ENCODE measurements at regions not wholly inside any gene's neighbourhood (a gene's known extent, or its start where the extent isn't known, plus 50 kb on each side); places are given as distances from the start of the nearest gene placed in this dataset.

GRCh38 chr12:83559650-83560049 is 872.9 kb downstream of the TMTC2 start:
- TF ChIP-seq, protein P1, sequence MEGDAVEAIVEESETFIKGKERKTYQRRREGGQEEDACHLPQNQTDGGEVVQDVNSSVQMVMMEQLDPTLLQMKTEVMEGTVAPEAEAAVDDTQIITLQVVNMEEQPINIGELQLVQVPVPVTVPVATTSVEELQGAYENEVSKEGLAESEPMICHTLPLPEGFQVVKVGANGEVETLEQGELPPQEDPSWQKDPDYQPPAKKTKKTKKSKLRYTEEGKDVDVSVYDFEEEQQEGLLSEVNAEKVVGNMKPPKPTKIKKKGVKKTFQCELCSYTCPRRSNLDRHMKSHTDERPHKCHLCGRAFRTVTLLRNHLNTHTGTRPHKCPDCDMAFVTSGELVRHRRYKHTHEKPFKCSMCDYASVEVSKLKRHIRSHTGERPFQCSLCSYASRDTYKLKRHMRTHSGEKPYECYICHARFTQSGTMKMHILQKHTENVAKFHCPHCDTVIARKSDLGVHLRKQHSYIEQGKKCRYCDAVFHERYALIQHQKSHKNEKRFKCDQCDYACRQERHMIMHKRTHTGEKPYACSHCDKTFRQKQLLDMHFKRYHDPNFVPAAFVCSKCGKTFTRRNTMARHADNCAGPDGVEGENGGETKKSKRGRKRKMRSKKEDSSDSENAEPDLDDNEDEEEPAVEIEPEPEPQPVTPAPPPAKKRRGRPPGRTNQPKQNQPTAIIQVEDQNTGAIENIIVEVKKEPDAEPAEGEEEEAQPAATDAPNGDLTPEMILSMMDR (IDR thresholded peaks at IDR 0.05): no peak
- TF ChIP-seq POLR2A (IDR thresholded peaks at IDR 0.05): no peak
